Spleen (tissue), 7 donors: ENCODE measurements at regions not wholly inside any gene's neighbourhood (a gene's known extent, or its start where the extent isn't known, plus 50 kb on each side); places are given as distances from the start of the nearest gene placed in this dataset.

Experiments
- CTCF ChIP-seq, 11 experiments: fragments of 200-600 bp in 7 of 11; fragments of 450-650 bp in 4 of 11; sonication (generic) in 4 of 11; IDR thresholded peaks in 8 of 11; conservative IDR thresholded peaks in 3 of 11; 1 replicate in 7 of 11; 2 replicates in 4 of 11; pipeline versions ENCODE4 v1.4.0 to v1.8.0; 2016 to 2021; ENCODE audit warnings: antibody characterized with exemption in 11 of 11, inconsistent platforms in 4 of 11, mild to moderate bottlenecking in 1 of 11
- POLR2A ChIP-seq, 3 donors: fragments of 450-650 bp; IDR thresholded peaks; one replicate each; pipeline ENCODE4 v1.5.1; 2017; ENCODE audit warnings: antibody characterized with exemption in 3 of 3, mild to moderate bottlenecking in 1 of 3
- POLR2AphosphoS5 ChIP-seq, 3 donors: sonication (generic); formaldehyde crosslinking; IDR thresholded peaks; one replicate each; pipeline ENCODE4 v1.5.1; 2017; ENCODE audit warnings: antibody characterized with exemption in 3 of 3
- donor health status: DM: no; HTN: no; CAD: no; lungs with moderate emphysema.
- donor health status: DM: no; HTN: no; CAD: no.
- donor health status: DM: no; HTN: no; CAD: no.

DNA sequence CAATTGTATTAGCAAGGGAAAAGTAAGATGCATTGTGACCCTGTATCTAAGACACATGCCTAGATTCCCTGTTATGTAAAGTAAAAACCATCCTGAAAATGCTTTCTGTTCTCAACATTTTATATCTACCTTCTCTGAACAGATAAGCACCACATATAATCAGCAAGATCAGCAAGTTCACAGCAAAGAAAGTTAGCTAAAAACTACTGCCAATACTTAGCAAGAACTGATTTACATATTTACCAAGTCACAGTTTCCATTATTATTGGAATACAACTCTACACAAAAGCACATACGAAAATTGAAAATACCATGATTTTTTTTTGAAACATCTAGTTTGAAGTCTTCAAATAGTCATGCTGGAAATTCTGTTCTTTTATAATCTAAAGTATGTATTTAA, 1118.1 kb downstream of the TAF11L14 start:
- TF ChIP-seq CTCF (IDR thresholded peaks at IDR 0.05 in 8 of 11, conservative IDR thresholded peaks at IDR 0.05 in 3 of 11) (no peak), POLR2AphosphoS5 (IDR thresholded peaks at IDR 0.05) (no peak), POLR2A (IDR thresholded peaks at IDR 0.05) (no peak)
